Inflammatory macrophage (primary cell): ENCODE measurements at regions not wholly inside any gene's neighbourhood (a gene's known extent, or its start where the extent isn't known, plus 50 kb on each side); places are given as distances from the start of the nearest gene placed in this dataset.
"Not testable (repeated sequence)": the region's sequence is repeated elsewhere in the genome, so short reads cannot be mapped to it uniquely, and the experiment has no call there.

Source experiments
- DNase-seq, 2 donors: peaks; one replicate each; pipeline ENCODE4 v3.0.0-alpha.2; 2020 to 2022

DNA sequence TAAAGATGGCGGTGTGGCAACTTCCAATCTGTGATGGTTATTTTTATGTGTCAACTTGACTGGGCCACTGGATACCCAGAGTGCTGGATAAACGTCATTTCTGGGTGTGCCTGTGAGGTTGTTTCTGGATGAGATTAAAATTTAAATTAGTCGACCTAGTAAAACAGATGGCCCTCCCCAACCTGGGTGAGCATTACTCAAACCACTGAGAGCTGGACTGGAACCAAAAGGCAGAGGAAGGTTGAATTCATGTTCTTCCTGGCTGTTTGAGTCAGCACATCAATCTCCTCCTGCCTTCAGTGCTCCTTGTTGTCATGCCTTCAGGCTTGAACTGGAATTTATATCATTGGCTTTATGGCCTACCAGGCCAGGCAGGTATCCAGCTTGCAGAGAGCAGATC is 190.8 kb upstream of the RGPD4 start:
- DNase-seq, result no peak

DNA sequence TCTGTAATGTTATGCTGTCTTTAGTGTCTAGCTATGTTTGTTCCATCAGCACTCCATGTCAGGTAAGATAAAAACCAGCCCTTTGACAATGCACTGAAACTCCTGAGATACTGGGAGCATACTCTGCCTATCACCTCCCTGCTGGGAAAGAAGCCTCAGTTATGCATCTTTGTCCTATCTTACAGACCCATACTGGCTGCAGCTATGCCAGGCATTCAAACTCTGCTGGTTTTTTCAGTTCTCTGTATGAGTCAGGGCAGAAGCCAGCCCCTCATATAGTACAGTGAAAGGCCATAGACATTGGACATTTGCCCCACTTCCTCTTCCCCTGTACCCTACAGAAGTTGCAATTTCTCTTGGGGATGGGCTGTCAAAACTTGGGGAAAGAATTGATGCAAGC is 181.1 kb upstream of the RGPD4 start:
- no peak for DNase-seq

DNA sequence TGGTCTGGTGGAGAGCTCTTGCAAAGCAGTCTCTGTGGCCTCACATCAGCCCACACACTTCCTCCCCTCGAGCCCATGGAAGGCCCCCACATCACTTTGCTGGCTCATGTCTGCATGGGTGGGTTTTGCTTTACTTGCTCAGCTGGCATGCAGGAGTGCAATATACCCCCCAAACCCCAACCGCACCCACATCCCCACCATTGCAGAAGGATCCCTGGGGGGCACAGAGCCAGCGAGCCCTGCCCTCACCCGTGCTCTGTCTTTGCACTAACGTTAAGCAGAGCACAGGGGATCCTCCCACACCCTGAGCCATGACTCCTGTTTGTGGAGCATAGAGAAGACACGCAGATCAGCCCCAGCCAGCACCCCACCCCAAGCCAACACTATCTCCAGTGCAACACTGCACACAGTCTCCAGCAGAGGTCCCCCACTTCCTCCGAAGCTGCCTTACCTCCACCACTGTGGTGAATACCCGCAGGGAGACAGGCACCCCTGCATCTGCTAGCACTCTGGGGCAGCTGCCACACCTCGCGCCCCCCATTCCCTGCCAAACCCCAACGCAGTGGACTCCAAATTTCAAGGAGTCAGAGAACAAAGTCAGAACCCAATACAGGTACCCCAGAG is 177.8 kb upstream of the RGPD4 start:
- no peak for DNase-seq

DNA sequence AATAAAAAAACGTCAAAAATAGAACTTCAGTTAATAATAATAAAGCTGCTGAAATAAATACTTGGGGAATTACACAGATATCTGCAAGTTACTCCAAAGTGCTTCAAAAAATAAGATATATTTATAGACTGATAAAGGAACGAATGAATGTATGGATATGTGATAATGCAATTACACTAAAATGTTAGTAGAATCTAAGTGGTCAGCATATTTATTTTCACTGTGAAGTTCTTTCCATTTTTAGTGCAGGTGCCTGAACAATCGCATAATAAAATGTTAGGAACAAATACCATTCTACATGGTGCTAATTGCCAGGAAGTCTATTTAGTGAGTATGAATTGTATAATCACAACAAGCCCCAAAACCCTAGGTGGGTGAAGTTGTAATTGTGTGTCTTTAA is 169.6 kb upstream of the RGPD4 start:
- DNase-seq, result no peak

DNA sequence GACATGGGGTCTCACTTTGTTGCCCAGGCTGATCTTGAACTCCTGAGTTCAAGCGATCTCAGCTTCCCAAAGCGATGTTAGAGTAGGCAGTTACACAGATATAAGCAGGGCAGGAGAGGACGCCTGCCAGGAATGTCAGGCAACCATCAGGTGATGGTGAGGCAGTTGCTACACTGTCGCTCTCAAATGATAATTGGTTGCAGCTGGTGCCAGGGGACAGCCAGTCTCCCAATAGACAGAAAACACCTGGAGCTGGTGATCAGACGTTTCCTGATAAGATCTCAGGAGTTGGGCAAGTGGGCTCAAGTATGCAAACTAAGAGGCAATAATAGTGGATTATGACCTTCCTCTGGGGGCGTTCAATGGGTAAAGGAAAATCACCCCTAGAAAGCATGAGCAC is 163.1 kb upstream of the RGPD4 start:
- no peak for DNase-seq

GRCh38 chr2:107669335-107669734 is 157.4 kb upstream of the RGPD4 start:
- DNase-seq, result no peak

- no peak for DNase-seq
Measured at GRCh38 chr2:107681936-107682335, 144.8 kb upstream of the RGPD4 start.

- DNase-seq, result no peak
Measured at GRCh38 chr2:107684421-107684820, 142.3 kb upstream of the RGPD4 start.

DNA sequence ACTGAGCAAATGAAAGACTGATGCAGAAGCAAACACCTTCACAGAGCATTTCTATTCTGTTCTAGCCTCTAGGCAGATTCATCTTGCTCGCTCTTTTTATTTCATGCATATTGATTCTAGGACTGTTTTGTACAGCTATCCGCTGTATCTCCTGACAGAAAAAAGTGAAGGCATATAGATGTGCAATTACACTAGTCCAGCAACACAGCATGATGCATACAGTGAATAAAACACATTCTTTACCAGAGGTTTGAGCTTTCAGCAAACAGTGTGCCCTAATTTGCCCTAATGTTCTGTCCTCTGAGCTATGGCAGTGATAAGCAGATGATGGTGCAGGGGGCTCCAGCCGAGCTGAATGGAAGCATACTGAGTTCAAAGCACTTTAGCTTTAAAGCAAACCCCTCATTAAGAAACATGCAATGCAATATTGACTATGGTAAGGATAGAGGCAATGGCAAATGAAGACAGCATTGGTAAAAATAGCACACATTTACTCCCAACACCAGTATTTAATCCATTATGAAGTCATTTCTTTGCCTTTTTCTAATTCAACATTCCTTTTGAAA is 141.2 kb upstream of the RGPD4 start:
- DNase-seq, result no peak

- no peak for DNase-seq
Measured at GRCh38 chr2:107687073-107687472, 139.6 kb upstream of the RGPD4 start.

DNA sequence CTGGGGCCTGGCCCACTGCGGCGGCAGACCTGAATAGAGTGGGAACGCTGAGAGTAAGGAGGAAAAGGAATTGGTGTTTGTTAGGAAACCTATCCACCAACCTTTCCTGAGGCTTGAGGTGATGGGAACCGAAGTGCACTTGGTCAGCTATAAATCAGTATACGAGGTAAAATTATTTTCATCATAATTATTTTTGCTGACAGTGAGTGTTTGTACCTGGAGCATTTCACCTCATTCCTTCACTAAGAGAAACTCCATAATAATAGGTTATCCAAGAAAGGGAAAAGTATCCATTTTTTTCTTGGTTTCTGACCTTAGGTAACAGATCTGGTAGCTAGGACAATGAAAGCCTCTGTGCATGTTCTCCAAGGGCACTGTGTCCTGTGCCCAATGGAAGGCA is 138.6 kb upstream of the RGPD4 start:
- no peak for DNase-seq

DNA sequence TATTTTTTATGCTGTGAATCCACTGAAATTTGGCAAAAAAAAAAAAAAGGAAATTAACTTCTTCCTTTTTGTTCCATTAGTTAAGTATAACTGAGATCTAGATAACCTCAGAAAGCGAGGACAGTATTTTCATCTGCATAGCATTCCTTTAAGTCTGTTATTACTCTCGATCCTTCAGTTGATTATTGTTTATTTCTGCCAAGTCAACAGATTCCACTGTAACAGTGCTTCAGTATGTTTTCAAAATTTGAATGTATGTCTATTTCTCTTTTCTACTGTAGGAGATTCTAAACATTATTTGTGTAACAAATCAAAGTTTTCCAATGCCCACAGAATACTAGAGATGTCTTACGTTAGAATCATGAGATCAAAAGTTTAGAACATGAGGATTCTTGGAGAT is 133.1 kb upstream of the RGPD4 start:
- no peak for DNase-seq

- no peak for DNase-seq
Measured at GRCh38 chr2:107694667-107695066, 132.0 kb upstream of the RGPD4 start.

- DNase-seq, result no peak
Measured at GRCh38 chr2:107697385-107697784, 129.3 kb upstream of the RGPD4 start.

GRCh38 chr2:107698861-107699260 is 127.8 kb upstream of the RGPD4 start:
- no peak for DNase-seq

DNA sequence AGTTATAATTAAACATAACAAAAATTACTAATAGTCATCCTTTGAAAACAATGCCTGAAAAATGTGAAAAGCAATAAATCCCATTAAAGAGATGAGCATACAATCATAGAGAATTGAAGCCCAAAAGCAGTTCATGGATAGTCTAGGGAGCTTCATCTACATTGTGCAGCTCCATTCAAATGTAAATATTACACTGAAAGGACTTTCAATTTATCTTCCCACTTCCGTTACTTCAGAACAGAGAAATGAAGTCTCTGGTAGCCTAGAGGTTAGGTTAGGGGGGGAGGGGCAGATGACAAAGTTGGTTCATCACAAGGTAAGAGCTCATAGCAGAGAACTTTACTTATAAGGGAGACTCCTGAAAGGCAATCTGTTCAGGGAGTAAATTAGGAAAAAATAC is 126.6 kb upstream of the RGPD4 start:
- DNase-seq, result no peak

DNA sequence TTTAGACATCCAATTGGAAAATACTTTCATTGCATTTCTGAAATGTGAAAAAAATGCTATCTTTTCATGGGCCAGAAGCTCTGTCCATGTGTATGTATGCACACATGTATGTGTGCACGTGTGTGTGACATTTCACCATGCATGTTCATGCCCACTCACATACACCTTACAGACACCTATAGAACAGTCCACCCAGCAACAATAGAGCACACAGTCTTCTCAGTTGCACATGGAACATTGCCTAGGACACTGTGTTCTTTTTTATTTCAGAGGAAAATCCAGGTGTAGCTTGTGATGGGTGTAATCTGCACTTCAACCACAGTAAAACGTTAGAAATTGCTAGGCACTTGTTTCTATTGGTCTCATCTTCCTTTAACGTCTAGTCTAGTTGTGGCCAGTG is 114.8 kb upstream of the RGPD4 start:
- no peak for DNase-seq

DNA sequence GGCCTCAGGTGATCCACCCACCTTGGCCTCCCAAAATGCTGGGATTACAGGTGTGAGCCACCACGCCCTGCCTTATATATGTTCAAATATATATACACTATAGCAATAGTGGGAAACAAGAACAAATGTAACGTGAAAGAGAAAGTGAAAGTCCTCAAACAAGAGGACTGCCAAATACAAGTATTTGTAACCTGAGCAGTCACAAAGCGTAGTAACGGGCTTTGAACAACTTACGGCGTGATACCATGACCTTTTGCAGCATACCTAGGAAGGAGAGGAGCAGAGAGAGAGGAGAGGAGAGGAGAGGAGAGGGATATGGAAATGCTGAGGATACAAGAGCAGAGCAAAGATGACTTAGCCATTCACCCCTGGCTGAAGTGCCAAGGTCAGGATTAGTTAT is 113.8 kb upstream of the RGPD4 start:
- no peak for DNase-seq

GRCh38 chr2:107717661-107718060 is 109.0 kb upstream of the RGPD4 start:
- no peak for DNase-seq

DNA sequence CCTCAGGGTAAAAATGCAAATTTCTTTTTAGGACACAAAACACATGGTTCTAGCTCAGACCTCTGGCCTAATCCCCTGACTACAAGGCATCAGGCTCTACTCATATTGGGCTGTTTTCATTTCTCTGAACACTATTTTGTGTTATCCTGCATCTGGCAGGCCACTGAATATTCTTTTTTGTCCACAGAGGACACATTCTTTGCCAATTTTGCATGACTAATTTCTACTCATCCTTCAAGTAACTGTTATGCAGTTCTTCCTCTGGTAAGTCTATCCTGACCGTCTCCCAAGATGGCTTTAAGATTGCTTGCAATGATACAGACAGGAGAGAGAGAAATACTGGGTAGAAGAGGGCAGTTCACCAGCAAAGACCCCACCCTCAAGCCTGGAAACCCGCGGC is 107.6 kb upstream of the RGPD4 start:
- no peak for DNase-seq

DNA sequence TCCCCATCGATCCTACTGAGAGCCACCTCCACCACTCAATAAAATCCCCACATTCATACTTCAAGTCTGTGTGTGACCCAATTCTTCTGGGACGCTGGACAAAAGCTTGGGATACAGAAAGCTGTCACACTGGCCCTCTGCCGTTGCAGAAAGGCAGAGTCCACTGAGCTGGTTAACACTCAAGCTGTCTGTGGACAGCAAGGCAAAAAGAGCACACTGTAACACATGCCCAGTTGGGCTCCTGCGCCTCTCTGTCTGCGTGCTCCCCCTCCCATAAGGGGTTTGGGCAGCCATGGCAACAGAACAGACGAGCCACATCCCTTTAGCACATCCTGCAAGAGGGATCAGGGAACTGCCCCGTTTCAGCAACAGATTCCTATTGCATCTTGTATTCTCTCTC is 106.9 kb upstream of the RGPD4 start:
- no peak for DNase-seq

DNA sequence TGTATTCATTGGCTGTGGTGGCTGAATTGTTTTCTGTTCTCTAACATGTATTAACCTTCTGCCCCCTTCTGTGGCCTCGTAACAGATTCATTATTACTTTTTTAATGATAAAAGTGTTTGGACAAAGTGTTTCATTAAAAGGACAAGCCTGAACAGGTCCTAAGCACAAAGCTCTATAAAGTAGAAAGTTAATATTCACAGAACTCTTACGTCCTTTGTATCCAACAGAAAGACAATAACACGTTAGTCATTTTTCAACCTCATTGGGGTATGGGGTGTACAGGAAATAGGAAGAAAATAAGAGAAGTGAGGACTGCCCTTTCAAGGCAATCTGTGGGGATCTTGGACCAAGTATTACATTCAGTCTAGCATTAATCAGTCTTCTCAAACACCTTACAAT is 105.5 kb upstream of the RGPD4 start:
- DNase-seq, result no peak

- no peak for DNase-seq
Measured at GRCh38 chr2:107721586-107721985, 105.1 kb upstream of the RGPD4 start.

GRCh38 chr2:107725824-107726223 is 100.9 kb upstream of the RGPD4 start:
- not testable (repeated sequence) for DNase-seq

DNA sequence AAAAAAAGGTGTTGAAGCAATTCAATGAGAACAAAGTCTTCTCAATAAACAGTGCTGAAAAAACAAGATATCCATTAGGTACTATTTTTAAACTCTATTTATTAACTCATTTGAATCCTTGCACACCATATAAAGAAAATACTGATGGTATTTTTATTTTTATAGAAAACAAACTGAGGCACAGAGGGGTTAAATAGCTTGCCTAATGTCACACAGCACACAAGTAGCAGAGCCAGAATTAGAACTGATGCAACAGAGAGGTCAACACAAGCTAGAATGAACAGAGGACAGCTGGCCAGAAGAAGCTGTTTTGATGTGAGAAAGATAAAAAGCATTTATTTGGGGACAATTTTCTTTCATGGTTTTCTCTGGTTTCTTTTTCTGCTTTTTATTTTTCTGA is 99.4 kb upstream of the RGPD4 start:
- no peak for DNase-seq
